ENCODE measurements at regions not wholly inside any gene's neighbourhood (a gene's known extent, or its start where the extent isn't known, plus 50 kb on each side); places are given as distances from the start of the nearest gene placed in this dataset.

GRCh38 chr2:19232312-19232711 is 126.1 kb downstream of the OSR1 start:
- CTCF ChIA-PET = interaction anchor here (0.7 kb wide), 1 partner anchor 588 kb away, joined by 3 read pairs; no protein-coding TSS in a partner anchor
- intact Hi-C loops (cut with micrococcal nuclease) = no loop called here

More at GRCh38 chr2:19232312-19232711, 126.1 kb downstream of the OSR1 start:
- WGBS, 2 experiments (ENCODE audit: extremely low coverage in 2 of 2, insufficient read length in 1 of 2) = 100% methylated on average over 1 of the region's 1 CpG; no CpG with 5 or more reads in 1 of the 2 experiments
- no peak overlapping the region for H3K27ac ChIP-seq (ENCODE audit: insufficient read depth, low read length)
- H2BK20ac ChIP-seq (ENCODE audit: low read depth, low read length) = peak overlapping the region; percentile 37; the same call in 1 of the 2 replicates
- no peak overlapping the region for H4K91ac ChIP-seq (ENCODE audit: insufficient read depth, low read depth, low read length)
- no peak overlapping the region for H3K14ac ChIP-seq (replicated peaks; ENCODE audit: low read depth, low read length)
- no peak overlapping the region for H2BK15ac ChIP-seq (ENCODE audit: low read depth, low read length)
- no peak overlapping the region for H2AFZ ChIP-seq (replicated peaks; ENCODE audit: low read length, poor library complexity)
- H3K18ac ChIP-seq (ENCODE audit: low read depth, low read length) = peak overlapping the region; percentile 41; the same call in 1 of the 2 replicates
- no peak overlapping the region for H2BK120ac ChIP-seq (ENCODE audit: low read depth, low read length)
- no peaks in the 10 kb centered on the region for H3K9me3 ChIP-seq (ENCODE audit: control insufficient read depth, insufficient read depth, low read length)
- no peak overlapping the region for H2BK5ac ChIP-seq (ENCODE audit: low read depth, low read length, poor library complexity, severe bottlenecking)
- H3K4me1 ChIP-seq (ENCODE audit: control insufficient read depth, insufficient read depth, low read length) = peaks cover 14% of the 10 kb centered on the region
- H3K9ac ChIP-seq (ENCODE audit: low read depth, low read length) = no peak overlapping the region
- TF ChIP-seq SMC3 (IDR thresholded peaks at IDR 0.05; ENCODE audit: low read depth, low read length) (no peak), USF2 (IDR thresholded peaks at IDR 0.05; ENCODE audit: low read depth, low read length) (no peak), CTCF (conservative IDR thresholded peaks at IDR 0.05; ENCODE audit: low read depth, low read length) (no peak), RCOR1 (IDR thresholded peaks at IDR 0.05; ENCODE audit: insufficient replicate concordance, low read length) (no peak), MAFK (IDR thresholded peaks at IDR 0.05; ENCODE audit: low read depth, low read length) (no peak), RAD21 (IDR thresholded peaks at IDR 0.05; ENCODE audit: low read length) (no peak), MXI1 (IDR thresholded peaks at IDR 0.05; ENCODE audit: borderline replicate concordance, low read depth, low read length) (no peak), NFE2L2 (IDR thresholded peaks at IDR 0.05; ENCODE audit: low read depth, low read length) (no peak), BHLHE40 (IDR thresholded peaks at IDR 0.05; ENCODE audit: low read depth, low read length) (no peak), RFX5 (IDR thresholded peaks at IDR 0.05; ENCODE audit: low read depth, low read length) (no peak), FOS (IDR thresholded peaks at IDR 0.05; ENCODE audit: low read depth, low read length) (no peak)
- no peaks in the 10 kb centered on the region for H4K20me1 ChIP-seq (ENCODE audit: insufficient read depth, low read length)
- no peak overlapping the region for H4K5ac ChIP-seq (ENCODE audit: low read depth, low read length)
- no peak overlapping the region for H3K4ac ChIP-seq (ENCODE audit: low read depth, low read length)
- H3K4me3 ChIP-seq (ENCODE audit: insufficient read depth, low read depth, low read length) = no peak overlapping the region
- H2AK5ac ChIP-seq (ENCODE audit: low read depth, low read length) = 0 out of 2 replicates have a peak overlapping the region, but pooled peaks have one; percentile 38
- ATAC-seq (ENCODE audit: low read depth) = no peak
- no peak overlapping the region for H3K23ac ChIP-seq (ENCODE audit: low read depth, low read length)
- H3K56ac ChIP-seq (ENCODE audit: extremely low read depth, insufficient read depth, low read length) = no peak overlapping the region
- H4K8ac ChIP-seq (ENCODE audit: low read depth in 2 of 2, low read length in 2 of 2) = no peak overlapping the region
- H3K9me1 ChIP-seq (ENCODE audit: insufficient read depth, low read length) = no peaks in the 10 kb centered on the region
- BruUV-seq (replicated peaks) = no TSS peak
- in situ Hi-C loops (cut with MboI; ENCODE audit: low sequenced_read_pairs) = no loop called here
- dilution Hi-C loops (cut with HindIII; ENCODE audit: low sequenced_read_pairs, unreplicated experiment) = no loop called here
- no peaks in the 10 kb centered on the region for H3K79me1 ChIP-seq (ENCODE audit: low read depth in 1 of 2, low read length in 2 of 2)
- H3K4me2 ChIP-seq (ENCODE audit: low read depth, low read length) = no peak overlapping the region
- H3K36me3 ChIP-seq (ENCODE audit: control insufficient read depth, insufficient read depth, low read length) = no peaks in the 10 kb centered on the region
- no peak for DNase-seq
- H3K27me3 ChIP-seq (ENCODE audit: control insufficient read depth, insufficient read depth, low read length) = no peaks in the 10 kb centered on the region; the same call in 1 of the 2 replicates
- POLR2A ChIA-PET (ENCODE audit: unreplicated experiment) = no interaction called here
- H2AK9ac ChIP-seq (replicated peaks; ENCODE audit: low read depth, low read length, poor library complexity) = no peak overlapping the region

All from IMR-90 (cell line).